GM12872 (cell line): ENCODE measurements at regions not wholly inside any gene's neighbourhood (a gene's known extent, or its start where the extent isn't known, plus 50 kb on each side); places are given as distances from the start of the nearest gene placed in this dataset.

ENCODE experiments used
- CTCF ChIP-seq: IDR thresholded peaks from 3 replicates; pipeline ENCODE4 v1.5.1; 2011; ENCODE audit warnings: low read depth, mild to moderate bottlenecking, low read length, moderate library complexity; ENCODE audit not compliant: insufficient read depth

- TF ChIP-seq CTCF, result no peak
These were observed 80.8 kb downstream of the DOP1B start for GRCh38 chr21:36237441-36237840.

GRCh38 chr21:36239585-36239984 lies 80.4 kb upstream of the MORC3 start:
- no peak for TF ChIP-seq CTCF

- no peak for TF ChIP-seq CTCF
These were observed 78.3 kb upstream of the MORC3 start for GRCh38 chr21:36241717-36242116.

GRCh38 chr21:36245115-36245514 lies 74.9 kb upstream of the MORC3 start:
- no peak for TF ChIP-seq CTCF

- TF ChIP-seq CTCF, result no peak
These were observed 74.3 kb upstream of the MORC3 start for GRCh38 chr21:36245649-36246048.

GRCh38 chr21:36246080-36246631 lies 73.8 kb upstream of the MORC3 start:
- no peak for TF ChIP-seq CTCF

GRCh38 chr21:36247316-36248010 lies 72.5 kb upstream of the MORC3 start:
- no peak for TF ChIP-seq CTCF
